ENCODE measurements at regions not wholly inside any gene's neighbourhood (a gene's known extent, or its start where the extent isn't known, plus 50 kb on each side); places are given as distances from the start of the nearest gene placed in this dataset.
"Not testable (repeated sequence)": the region's sequence is repeated elsewhere in the genome, so short reads cannot be mapped to it uniquely, and the experiment has no call there.

GRCh38 chr10:63848871-63849270 lies 327.7 kb downstream of the REEP3 start:
- DNase-seq (ENCODE audit: low spot score) = not testable (repeated sequence)

- DNase-seq (ENCODE audit: low spot score) = no peak
Measured at GRCh38 chr10:63862860-63863259, 341.7 kb downstream of the REEP3 start.

- DNase-seq (ENCODE audit: low spot score) = no peak
Measured at GRCh38 chr10:63865210-63865609, 344.0 kb downstream of the REEP3 start.

- peak; percentile 85 for DNase-seq (ENCODE audit: low spot score)
Measured at GRCh38 chr10:63866075-63866746, 345.0 kb downstream of the REEP3 start.

GRCh38 chr10:63866747-63867140 lies 345.5 kb downstream of the REEP3 start:
- DNase-seq (ENCODE audit: low spot score) = no peak

- DNase-seq (ENCODE audit: low spot score) = no peak
Measured at GRCh38 chr10:63878428-63878827, 357.2 kb downstream of the REEP3 start.

GRCh38 chr10:63883861-63884260 lies 362.7 kb downstream of the REEP3 start:
- DNase-seq (ENCODE audit: low spot score) = no peak

- DNase-seq (ENCODE audit: low spot score) = no peak
Measured at GRCh38 chr10:63884426-63884825, 363.2 kb downstream of the REEP3 start.

GRCh38 chr10:63885156-63885555 lies 364.0 kb downstream of the REEP3 start:
- DNase-seq (ENCODE audit: low spot score) = no peak

GRCh38 chr10:63886281-63887022 lies 365.3 kb downstream of the REEP3 start:
- no peak for DNase-seq (ENCODE audit: low spot score)

- no peak for DNase-seq (ENCODE audit: low spot score)
Measured at GRCh38 chr10:63887023-63887589, 365.9 kb downstream of the REEP3 start.

- DNase-seq (ENCODE audit: low spot score) = no peak
Measured at GRCh38 chr10:63887600-63888370, 366.6 kb downstream of the REEP3 start.

GRCh38 chr10:63889803-63890202 lies 368.6 kb downstream of the REEP3 start:
- DNase-seq (ENCODE audit: low spot score) = no peak

GRCh38 chr10:63896992-63897391 lies 375.8 kb downstream of the REEP3 start:
- DNase-seq (ENCODE audit: low spot score) = no peak

- DNase-seq (ENCODE audit: low spot score) = no peak
Measured at GRCh38 chr10:63899673-63900300, 378.6 kb downstream of the REEP3 start.

GRCh38 chr10:63901228-63901627 lies 380.0 kb downstream of the REEP3 start:
- DNase-seq (ENCODE audit: low spot score) = no peak

GRCh38 chr10:63901881-63902280 lies 380.7 kb downstream of the REEP3 start:
- DNase-seq (ENCODE audit: low spot score) = peak; percentile 56

- no peak for DNase-seq (ENCODE audit: low spot score)
Measured at GRCh38 chr10:63910806-63911205, 389.6 kb downstream of the REEP3 start.

- no peak for DNase-seq (ENCODE audit: low spot score)
Measured at GRCh38 chr10:63915240-63915639, 394.0 kb downstream of the REEP3 start.

- no peak for DNase-seq (ENCODE audit: low spot score)
Measured at GRCh38 chr10:63917363-63917762, 396.2 kb downstream of the REEP3 start.

GRCh38 chr10:63919575-63920279 lies 398.5 kb downstream of the REEP3 start:
- no peak for DNase-seq (ENCODE audit: low spot score)

All from AG08395 (cell line).